A549 (cell line): ENCODE measurements at regions not wholly inside any gene's neighbourhood (a gene's known extent, or its start where the extent isn't known, plus 50 kb on each side); places are given as distances from the start of the nearest gene placed in this dataset.

Experiments
- ATAC-seq, 2 experiments: fragments of 200-7000 bp in 1 of 2; fragments of >200 bp in 1 of 2; cut with Nextera tagmentation in 1 of 2; cut with Tn5 transposase in 1 of 2; 3 replicates each; pipeline versions ENCODE4 v1.8.0 to v1.9.1; 2018 to 2020; ENCODE audit warnings: mild to moderate bottlenecking in 1 of 2, moderate library complexity in 1 of 2
- CTCF ChIA-PET: fragments of 300-600 bp; sonication (Branson Sonifier 250); formaldehyde crosslinking; extraction: SDS; loops from one replicate; lab custom pipeline; 2021; ENCODE audit warnings: antibody characterized with exemption, inconsistent platforms; lab: Yijun Ruan, JAX
- POLR2A ChIA-PET: fragments of 350-600 bp; formaldehyde crosslinking; extraction: SDS; loops from one replicate; lab custom pipeline; 2021; ENCODE audit warnings: antibody characterized with exemption, inconsistent platforms; lab: Yijun Ruan, JAX
- DNase-seq, 2 experiments: peaks; one replicate each; pipeline versions ENCODE4 v3.0.0 to v3.0.0-alpha.2; 2011 to 2016; ENCODE audit warnings: low read depth in 1 of 2, low spot score in 1 of 2
- FAIRE-seq: peaks from 2 replicates; lab custom pipeline; 2011; peaks lifted over from hg19 to GRCh38; lab: Jason Lieb, UNC
- H3K27ac ChIP-seq, 2 experiments: fragments of >200 bp; sonication (Bioruptor Twin); formaldehyde crosslinking; 3 replicates each; pipeline ENCODE4 v1.5.1; 2016 to 2017
- H3K4me1 ChIP-seq: fragments of >200 bp; sonication (Bioruptor Twin); formaldehyde crosslinking; 3 replicates; pipeline ENCODE4 v1.6.1; 2016
- H3K4me2 ChIP-seq: fragments of >200 bp; sonication (Bioruptor Twin); formaldehyde crosslinking; 3 replicates; pipeline ENCODE4 v1.6.1; 2016
- H3K4me3 ChIP-seq: fragments of >200 bp; sonication (Bioruptor Twin); formaldehyde crosslinking; 3 replicates; pipeline ENCODE4 v1.5.1; 2016
- H3K9me3 ChIP-seq: fragments of >200 bp; sonication (Bioruptor Twin); formaldehyde crosslinking; 3 replicates; pipeline ENCODE4 v1.6.1; 2016
- ATOH8 ChIP-seq: fragments of 250-450 bp; sonication (Bioruptor Pico); IDR thresholded peaks from 2 replicates; pipeline ENCODE4 v1.5.0; 2020; ENCODE audit warnings: low read depth, mild to moderate bottlenecking, moderate library complexity
- CBX2 ChIP-seq: fragments of 200-600 bp; sonication (generic); IDR thresholded peaks from 2 replicates; pipeline ENCODE4 v1.6.1; 2016; ENCODE audit warnings: low read depth, mild to moderate bottlenecking, borderline replicate concordance
- CBX8 ChIP-seq: fragments of 200-600 bp; sonication (generic); IDR thresholded peaks from 2 replicates; pipeline ENCODE4 v1.6.1; 2016
- CHD2 ChIP-seq: fragments of 150-350 bp; IDR thresholded peaks from 2 replicates; pipeline ENCODE4 v1.6.1; 2014; ENCODE audit warnings: low read length; ENCODE audit not compliant: partially characterized antibody
- CHD4 ChIP-seq: fragments of 200-600 bp; sonication (generic); IDR thresholded peaks from 2 replicates; pipeline ENCODE4 v1.6.1; 2016; ENCODE audit warnings: antibody characterized with exemption, mild to moderate bottlenecking, borderline replicate concordance
- EHMT2 ChIP-seq: fragments of 200-600 bp; sonication (generic); IDR thresholded peaks from 2 replicates; pipeline ENCODE4 v1.6.1; 2016; ENCODE audit warnings: antibody characterized with exemption, low read depth, mild to moderate bottlenecking, moderate library complexity
- ELK1 ChIP-seq: fragments of 150-350 bp; IDR thresholded peaks from 2 replicates; pipeline ENCODE4 v1.6.1; 2014; ENCODE audit warnings: low read depth, mild to moderate bottlenecking, low read length
- EP300 ChIP-seq, 2 experiments: fragments of >200 bp; sonication (Bioruptor Twin); formaldehyde crosslinking; IDR thresholded peaks; 2 replicates in 1 of 2; 3 replicates in 1 of 2; pipeline ENCODE4 v1.6.1; 2016 to 2017
- ESRRA ChIP-seq: fragments of 150-350 bp; IDR thresholded peaks from 2 replicates; pipeline ENCODE4 v1.6.1; 2014; ENCODE audit warnings: mild to moderate bottlenecking, low read length, borderline replicate concordance
- HEYL ChIP-seq: fragments of 250-450 bp; sonication (Bioruptor Pico); IDR thresholded peaks from 2 replicates; pipeline ENCODE4 v1.8.0; 2021; ENCODE audit warnings: mild to moderate bottlenecking, moderate library complexity
- HOXB13 ChIP-seq: fragments of 250-450 bp; sonication (Bioruptor Pico); IDR thresholded peaks from 2 replicates; pipeline ENCODE4 v1.5.0; 2020; ENCODE audit warnings: low read depth, mild to moderate bottlenecking, moderate library complexity
- JUNB ChIP-seq: fragments of >200 bp; sonication (Bioruptor Twin); formaldehyde crosslinking; IDR thresholded peaks from 2 replicates; pipeline ENCODE4 v1.6.1; 2016
- MAFK ChIP-seq: fragments of 450-650 bp; IDR thresholded peaks from 2 replicates; pipeline ENCODE4 v1.6.1; 2014; ENCODE audit not compliant: partially characterized antibody
- NPAS2 ChIP-seq: fragments of 250-450 bp; sonication (Bioruptor Pico); IDR thresholded peaks from 2 replicates; pipeline ENCODE4 v1.8.0; 2022; ENCODE audit warnings: mild to moderate bottlenecking, moderate library complexity, borderline replicate concordance
- PHF8 ChIP-seq: fragments of 200-600 bp; sonication (generic); IDR thresholded peaks from 2 replicates; pipeline ENCODE4 v1.6.1; 2016; ENCODE audit warnings: low read depth, mild to moderate bottlenecking, antibody characterized with exemption, moderate library complexity, borderline replicate concordance
- POLR2AphosphoS2 ChIP-seq: conservative IDR thresholded peaks from 2 replicates; pipeline ENCODE4 v1.6.1; 2012; ENCODE audit warnings: low read length, improper control_type of control experiment, inconsistent platforms
- RARB ChIP-seq: fragments of 250-450 bp; sonication (Bioruptor Pico); IDR thresholded peaks from 2 replicates; pipeline ENCODE4 v1.8.0; 2021; ENCODE audit warnings: mild to moderate bottlenecking, moderate library complexity
- REST ChIP-seq: fragments of 200-600 bp; sonication (generic); IDR thresholded peaks from 2 replicates; pipeline ENCODE4 v1.6.1; 2016; ENCODE audit warnings: antibody characterized with exemption, mild to moderate bottlenecking, moderate library complexity
- TFCP2L1 ChIP-seq: fragments of 250-450 bp; sonication (Bioruptor Pico); IDR thresholded peaks from 2 replicates; pipeline ENCODE4 v1.5.0; 2021; ENCODE audit warnings: mild to moderate bottlenecking
- USF2 ChIP-seq: fragments of 450-650 bp; IDR thresholded peaks from 2 replicates; pipeline ENCODE4 v1.6.1; 2014; ENCODE audit warnings: antibody characterized with exemption
- ZC3H11A ChIP-seq: fragments of 450-650 bp; IDR thresholded peaks from 2 replicates; pipeline ENCODE4 v1.6.1; 2014; ENCODE audit warnings: antibody characterized with exemption, mild to moderate bottlenecking
- ZSCAN20 ChIP-seq: fragments of 250-450 bp; sonication (Bioruptor Pico); IDR thresholded peaks from 2 replicates; pipeline ENCODE4 v1.8.0; 2022; ENCODE audit warnings: mild to moderate bottlenecking, moderate library complexity
- WGBS: methylation state at CpG from one replicate; pipeline ENCODE4 v1.1.6; 2017; ENCODE audit errors: missing lambda C conversion rate; 5-methylcytosine and 5-hydroxymethylcytosine counted together
- TF ChIP-seq, protein P1 (sequence below): fragments of >200 bp; sonication (Bioruptor Twin); formaldehyde crosslinking; IDR thresholded peaks from 3 replicates; pipeline ENCODE4 v1.5.1; 2016
- TF ChIP-seq, protein P2 (sequence below): IDR thresholded peaks from 2 replicates; pipeline ENCODE4 v1.6.1; 2012
- TF ChIP-seq, protein P3 (sequence below): IDR thresholded peaks from 2 replicates; pipeline ENCODE4 v1.6.1; 2012

- FAIRE-seq (no peak), DNase-seq (no peak), ATAC-seq (no peak)
- WGBS: 5% methylated on average over 4 of the region's 4 CpGs
- Histone ChIP-seq H3K27ac (no peak overlapping the region), H3K4me1 (no peaks in the 10 kb centered on the region), H3K4me3 (no peak overlapping the region), H3K9me3 (no peaks in the 10 kb centered on the region), H3K4me2 (no peak overlapping the region)
- CTCF ChIA-PET: interaction anchor here (0.6 kb wide), 1 partner anchor 13 kb away, joined by 3 read pairs; no protein-coding TSS in a partner anchor
- no peak for TF ChIP-seq ZC3H11A
- no peak for TF ChIP-seq ELK1
- no peak for TF ChIP-seq USF2
- no peak for TF ChIP-seq CHD2
- TF ChIP-seq MAFK: no peak
- no peak for TF ChIP-seq RARB (CRISPR knock-in tag)
- no peak for TF ChIP-seq EP300 (IDR thresholded peaks at IDR 0.05)
- TF ChIP-seq, protein P1, sequence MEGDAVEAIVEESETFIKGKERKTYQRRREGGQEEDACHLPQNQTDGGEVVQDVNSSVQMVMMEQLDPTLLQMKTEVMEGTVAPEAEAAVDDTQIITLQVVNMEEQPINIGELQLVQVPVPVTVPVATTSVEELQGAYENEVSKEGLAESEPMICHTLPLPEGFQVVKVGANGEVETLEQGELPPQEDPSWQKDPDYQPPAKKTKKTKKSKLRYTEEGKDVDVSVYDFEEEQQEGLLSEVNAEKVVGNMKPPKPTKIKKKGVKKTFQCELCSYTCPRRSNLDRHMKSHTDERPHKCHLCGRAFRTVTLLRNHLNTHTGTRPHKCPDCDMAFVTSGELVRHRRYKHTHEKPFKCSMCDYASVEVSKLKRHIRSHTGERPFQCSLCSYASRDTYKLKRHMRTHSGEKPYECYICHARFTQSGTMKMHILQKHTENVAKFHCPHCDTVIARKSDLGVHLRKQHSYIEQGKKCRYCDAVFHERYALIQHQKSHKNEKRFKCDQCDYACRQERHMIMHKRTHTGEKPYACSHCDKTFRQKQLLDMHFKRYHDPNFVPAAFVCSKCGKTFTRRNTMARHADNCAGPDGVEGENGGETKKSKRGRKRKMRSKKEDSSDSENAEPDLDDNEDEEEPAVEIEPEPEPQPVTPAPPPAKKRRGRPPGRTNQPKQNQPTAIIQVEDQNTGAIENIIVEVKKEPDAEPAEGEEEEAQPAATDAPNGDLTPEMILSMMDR: no peak
- TF ChIP-seq POLR2AphosphoS2: no peak
- TF ChIP-seq CBX2: no peak
- no peak for TF ChIP-seq JUNB
- no peak for TF ChIP-seq PHF8
- no peak for TF ChIP-seq HOXB13 (CRISPR knock-in tag)
- no peak for TF ChIP-seq CBX8
- TF ChIP-seq, protein P2, sequence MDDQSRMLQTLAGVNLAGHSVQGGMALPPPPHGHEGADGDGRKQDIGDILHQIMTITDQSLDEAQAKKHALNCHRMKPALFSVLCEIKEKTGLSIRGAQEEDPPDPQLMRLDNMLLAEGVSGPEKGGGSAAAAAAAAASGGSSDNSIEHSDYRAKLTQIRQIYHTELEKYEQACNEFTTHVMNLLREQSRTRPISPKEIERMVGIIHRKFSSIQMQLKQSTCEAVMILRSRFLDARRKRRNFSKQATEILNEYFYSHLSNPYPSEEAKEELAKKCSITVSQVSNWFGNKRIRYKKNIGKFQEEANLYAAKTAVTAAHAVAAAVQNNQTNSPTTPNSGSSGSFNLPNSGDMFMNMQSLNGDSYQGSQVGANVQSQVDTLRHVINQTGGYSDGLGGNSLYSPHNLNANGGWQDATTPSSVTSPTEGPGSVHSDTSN: no peak
- TF ChIP-seq HEYL (CRISPR knock-in tag): no peak
- TF ChIP-seq, protein P3, sequence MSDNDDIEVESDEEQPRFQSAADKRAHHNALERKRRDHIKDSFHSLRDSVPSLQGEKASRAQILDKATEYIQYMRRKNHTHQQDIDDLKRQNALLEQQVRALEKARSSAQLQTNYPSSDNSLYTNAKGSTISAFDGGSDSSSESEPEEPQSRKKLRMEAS: no peak
- no peak for TF ChIP-seq REST
- no peak for TF ChIP-seq TFCP2L1 (CRISPR knock-in tag)
- no peak for TF ChIP-seq ESRRA
- POLR2A ChIA-PET: no interaction called here
These were observed 698.8 kb upstream of the C9orf72 start for GRCh38 chr9:28272127-28272526.

GRCh38 chr9:28287455-28287854, 714.2 kb upstream of the C9orf72 start:
- Histone ChIP-seq H3K4me1 (no peaks in the 10 kb centered on the region), H3K4me2 (no peak overlapping the region), H3K9me3 (no peaks in the 10 kb centered on the region), H3K4me3 (no peak overlapping the region), H3K27ac (no peak overlapping the region)
- POLR2A ChIA-PET: no interaction called here
- CTCF ChIA-PET: no interaction called here
- FAIRE-seq (no peak), DNase-seq (no peak), ATAC-seq (no peak)
- 59% methylated on average over 4 of the region's 4 CpGs for WGBS
- TF ChIP-seq EHMT2: no peak
- TF ChIP-seq CHD4: no peak
- no peak for TF ChIP-seq NPAS2 (CRISPR knock-in tag)
- no peak for TF ChIP-seq CHD2
- TF ChIP-seq JUNB: no peak
- no peak for TF ChIP-seq ATOH8 (CRISPR knock-in tag)
- TF ChIP-seq ZSCAN20 (CRISPR knock-in tag): no peak
- no peak for TF ChIP-seq MAFK
- no peak for TF ChIP-seq REST
